HL-60 (cell line): ENCODE measurements at regions not wholly inside any gene's neighbourhood (a gene's known extent, or its start where the extent isn't known, plus 50 kb on each side); places are given as distances from the start of the nearest gene placed in this dataset.
"Not testable (repeated sequence)": the region's sequence is repeated elsewhere in the genome, so short reads cannot be mapped to it uniquely, and the experiment has no call there.

Experiments used
- GABPA ChIP-seq: IDR thresholded peaks from 2 replicates; pipeline ENCODE4 v1.6.1; 2012; ENCODE audit warnings: low read depth
- POLR2AphosphoS5 ChIP-seq: IDR thresholded peaks from 2 replicates; pipeline ENCODE4 v1.6.1; 2012; ENCODE audit warnings: low read depth
- REST ChIP-seq: IDR thresholded peaks from 2 replicates; pipeline ENCODE4 v1.6.1; 2012; ENCODE audit warnings: low read depth; ENCODE audit not compliant: insufficient replicate concordance
- SPI1 ChIP-seq: IDR thresholded peaks from 2 replicates; pipeline ENCODE4 v1.6.1; 2012; ENCODE audit warnings: low read depth, mild to moderate bottlenecking, borderline replicate concordance
- TF ChIP-seq, protein P1 (sequence below): IDR thresholded peaks from one replicate; pipeline ENCODE4 v1.5.1; 2011; ENCODE audit warnings: low read length, control low read depth, inconsistent platforms; ENCODE audit not compliant: insufficient read depth

DNA sequence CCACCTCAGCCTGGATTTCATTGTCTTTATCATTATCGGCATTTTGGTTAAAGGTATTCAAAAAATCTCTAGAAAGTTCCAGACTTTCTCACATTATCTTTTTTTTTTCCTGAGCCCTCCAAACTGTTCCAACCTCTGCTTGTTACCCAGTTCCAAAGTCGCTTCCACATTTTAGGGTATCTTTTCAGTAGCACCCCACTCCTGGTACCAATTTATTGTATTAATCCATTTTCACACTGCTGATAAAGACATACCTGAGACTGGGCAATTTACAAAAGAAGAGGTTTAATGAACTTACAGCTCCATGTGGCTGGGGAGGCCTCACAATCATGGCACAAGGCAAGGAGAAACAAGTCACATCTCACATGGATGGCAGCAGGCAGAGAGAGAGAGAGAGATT lies 145.5 kb upstream of the SSTR1 start:
- TF ChIP-seq, protein P1, sequence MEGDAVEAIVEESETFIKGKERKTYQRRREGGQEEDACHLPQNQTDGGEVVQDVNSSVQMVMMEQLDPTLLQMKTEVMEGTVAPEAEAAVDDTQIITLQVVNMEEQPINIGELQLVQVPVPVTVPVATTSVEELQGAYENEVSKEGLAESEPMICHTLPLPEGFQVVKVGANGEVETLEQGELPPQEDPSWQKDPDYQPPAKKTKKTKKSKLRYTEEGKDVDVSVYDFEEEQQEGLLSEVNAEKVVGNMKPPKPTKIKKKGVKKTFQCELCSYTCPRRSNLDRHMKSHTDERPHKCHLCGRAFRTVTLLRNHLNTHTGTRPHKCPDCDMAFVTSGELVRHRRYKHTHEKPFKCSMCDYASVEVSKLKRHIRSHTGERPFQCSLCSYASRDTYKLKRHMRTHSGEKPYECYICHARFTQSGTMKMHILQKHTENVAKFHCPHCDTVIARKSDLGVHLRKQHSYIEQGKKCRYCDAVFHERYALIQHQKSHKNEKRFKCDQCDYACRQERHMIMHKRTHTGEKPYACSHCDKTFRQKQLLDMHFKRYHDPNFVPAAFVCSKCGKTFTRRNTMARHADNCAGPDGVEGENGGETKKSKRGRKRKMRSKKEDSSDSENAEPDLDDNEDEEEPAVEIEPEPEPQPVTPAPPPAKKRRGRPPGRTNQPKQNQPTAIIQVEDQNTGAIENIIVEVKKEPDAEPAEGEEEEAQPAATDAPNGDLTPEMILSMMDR: not testable (repeated sequence)
- TF ChIP-seq GABPA, REST, POLR2AphosphoS5, SPI1: not testable (repeated sequence)
